ENCODE measurements at regions not wholly inside any gene's neighbourhood (a gene's known extent, or its start where the extent isn't known, plus 50 kb on each side); places are given as distances from the start of the nearest gene placed in this dataset.
A peak's percentile ranks its signal among the peaks of the same experiment; 100 is the strongest.

GRCh38 chr6:97423190-97423589, 140.2 kb upstream of the MMS22L start:
- DNase-seq (ENCODE audit: extremely low read depth, low read depth) = no peak
- TF ChIP-seq CTCF (IDR thresholded peaks at IDR 0.05; ENCODE audit: low read depth, low read length, missing control alignments) = no peak
- H3K4me3 ChIP-seq (replicated peaks; ENCODE audit: low read depth, low read length) = no peak overlapping the region

GRCh38 chr6:97427648-97428047, 144.6 kb upstream of the MMS22L start:
- no peak overlapping the region for H3K4me3 ChIP-seq (replicated peaks; ENCODE audit: low read depth, low read length)
- DNase-seq (ENCODE audit: extremely low read depth, low read depth) = no peak
- no peak for TF ChIP-seq CTCF (IDR thresholded peaks at IDR 0.05; ENCODE audit: low read depth, low read length, missing control alignments)

- H3K4me3 ChIP-seq (replicated peaks; ENCODE audit: low read depth, low read length) = no peak overlapping the region
- TF ChIP-seq CTCF (IDR thresholded peaks at IDR 0.05; ENCODE audit: low read depth, low read length, missing control alignments) = peak; percentile 79
- DNase-seq (ENCODE audit: extremely low read depth, low read depth) = peak; percentile 2
These were observed 154.1 kb upstream of the MMS22L start for GRCh38 chr6:97437087-97437486.

DNA sequence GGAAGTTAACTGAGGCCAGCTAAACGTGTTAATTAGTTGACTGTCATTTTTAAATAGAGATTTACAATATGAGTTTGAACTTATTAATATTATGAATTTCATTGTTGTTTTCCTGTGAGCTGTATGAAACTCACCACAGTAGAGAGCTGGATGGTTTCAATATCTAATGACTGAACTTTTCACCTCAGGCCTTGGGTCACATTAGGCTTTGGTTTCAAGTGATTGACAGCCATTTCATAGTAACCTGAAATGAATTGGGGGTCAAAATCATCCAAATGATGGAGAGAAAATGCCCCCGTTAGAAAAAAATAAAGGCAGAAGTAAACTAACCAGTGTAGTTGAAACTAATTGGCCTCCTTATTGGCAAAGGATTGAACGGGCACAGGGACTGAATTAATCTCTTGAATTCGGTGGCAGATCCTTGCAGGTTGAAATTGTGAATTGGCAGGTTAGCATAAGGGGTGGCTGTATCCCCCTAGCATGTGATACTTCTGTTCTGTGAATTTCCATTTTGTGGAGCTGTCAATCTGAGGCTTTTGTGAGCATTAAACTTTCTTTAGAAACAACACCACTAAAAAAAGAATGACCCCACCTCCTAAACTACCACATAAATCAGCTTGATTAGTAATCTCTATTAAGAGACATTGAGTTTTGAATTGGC, 155.1 kb upstream of the MMS22L start:
- TF ChIP-seq CTCF (IDR thresholded peaks at IDR 0.05; ENCODE audit: low read depth, low read length, missing control alignments) = no peak

GRCh38 chr6:97440590-97441176, 157.7 kb upstream of the MMS22L start:
- TF ChIP-seq CTCF (IDR thresholded peaks at IDR 0.05; ENCODE audit: low read depth, low read length, missing control alignments) = peak; percentile 17
- no peak for DNase-seq (ENCODE audit: extremely low read depth, low read depth)
- no peak overlapping the region for H3K4me3 ChIP-seq (replicated peaks; ENCODE audit: low read depth, low read length)

More for the DNA sequence above, 155.1 kb upstream of the MMS22L start:
- DNase-seq (ENCODE audit: extremely low read depth, low read depth) = no peak
- H3K4me3 ChIP-seq (replicated peaks; ENCODE audit: low read depth, low read length) = no peak overlapping the region

DNA sequence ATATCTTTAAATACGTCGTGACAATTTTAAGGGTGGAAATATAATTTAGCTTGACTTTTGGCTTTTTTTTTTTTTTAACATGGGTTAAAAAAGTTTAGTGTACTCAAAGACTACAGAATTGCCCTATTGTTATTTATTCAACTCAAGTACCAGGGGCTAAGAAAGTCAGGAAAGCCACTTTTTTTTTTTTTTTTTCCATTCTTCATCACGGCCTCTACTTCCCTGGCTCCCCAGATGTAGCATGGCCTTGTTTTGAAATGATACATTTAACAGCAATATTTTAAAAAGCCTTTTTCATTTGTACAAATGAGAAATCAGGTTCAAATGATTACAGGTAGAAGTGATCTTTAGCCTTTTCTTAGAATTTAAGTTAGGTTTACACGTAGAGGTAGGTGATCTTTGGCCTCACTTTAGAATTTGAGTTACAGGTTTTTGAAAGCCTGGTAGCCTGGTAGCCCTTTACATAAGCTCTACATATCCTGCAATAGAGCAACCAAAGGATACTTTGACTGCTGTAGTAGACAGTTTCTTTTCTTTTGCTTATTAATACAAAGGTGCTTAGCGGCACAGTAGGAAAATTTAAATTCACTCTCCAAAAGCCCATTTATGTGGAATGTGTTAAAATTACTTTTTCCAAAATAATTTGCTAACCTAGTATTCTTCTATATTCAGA, 160.5 kb upstream of the MMS22L start:
- DNase-seq (ENCODE audit: extremely low read depth, low read depth) = no peak
- H3K4me3 ChIP-seq (replicated peaks; ENCODE audit: low read depth, low read length) = no peak overlapping the region
- TF ChIP-seq CTCF (IDR thresholded peaks at IDR 0.05; ENCODE audit: low read depth, low read length, missing control alignments) = no peak
